Smooth muscle cell (in vitro differentiated cells): ENCODE measurements at regions not wholly inside any gene's neighbourhood (a gene's known extent, or its start where the extent isn't known, plus 50 kb on each side); places are given as distances from the start of the nearest gene placed in this dataset.

Experiments
- DNase-seq: peaks from one replicate; lab custom pipeline; 2025; ENCODE audit not compliant: unreplicated experiment; lab: John Stamatoyannopoulos, UW
- H2AFZ ChIP-seq: fragments of 200-600 bp; sonication (generic); 2 replicates; pipeline ENCODE4 v1.6.0; 2016; ENCODE audit warnings: antibody characterized with exemption, low read depth, mild to moderate bottlenecking
- H3F3A ChIP-seq: fragments of 200-600 bp; sonication (generic); 2 replicates; pipeline ENCODE4 v1.6.0; 2017; ENCODE audit warnings: antibody characterized with exemption, low read depth
- H3K27ac ChIP-seq: fragments of 200-600 bp; sonication (generic); 2 replicates; pipeline ENCODE4 v1.5.1; 2016; ENCODE audit warnings: low read depth, mild to moderate bottlenecking
- H3K27me3 ChIP-seq: fragments of 200-600 bp; sonication (generic); 2 replicates; pipeline ENCODE4 v1.6.1; 2016; ENCODE audit warnings: low read depth, mild to moderate bottlenecking
- H3K36me3 ChIP-seq: fragments of 200-600 bp; sonication (generic); 2 replicates; pipeline ENCODE4 v1.5.1; 2016; ENCODE audit warnings: low read depth
- H3K4me1 ChIP-seq: fragments of 200-600 bp; sonication (generic); 2 replicates; pipeline ENCODE4 v1.5.1; 2016; ENCODE audit warnings: low read depth
- H3K4me2 ChIP-seq: fragments of 200-600 bp; sonication (generic); 2 replicates; pipeline ENCODE4 v1.6.0; 2016; ENCODE audit warnings: mild to moderate bottlenecking
- H3K4me3 ChIP-seq: fragments of 200-600 bp; sonication (generic); 2 replicates; pipeline ENCODE4 v1.5.1; 2016; ENCODE audit warnings: mild to moderate bottlenecking
- H3K79me2 ChIP-seq: fragments of 200-600 bp; sonication (generic); 2 replicates; pipeline ENCODE4 v1.6.0; 2016; ENCODE audit warnings: low read depth, mild to moderate bottlenecking
- H3K9ac ChIP-seq: fragments of 200-600 bp; sonication (generic); 2 replicates; pipeline ENCODE4 v1.6.0; 2016; ENCODE audit warnings: low read depth
- H3K9me3 ChIP-seq: fragments of 200-600 bp; sonication (generic); replicated peaks from 2 replicates; pipeline ENCODE4 v1.5.1; 2016; ENCODE audit warnings: low read depth
- H4K20me1 ChIP-seq: fragments of 200-600 bp; sonication (generic); 2 replicates; pipeline ENCODE4 v1.6.0; 2016; ENCODE audit warnings: low read depth
- WGBS: methylation state at CpG from one replicate; pipeline ENCODE4 v1.1.7; 2016; ENCODE audit warnings: low lambda C conversion rate; 5-methylcytosine and 5-hydroxymethylcytosine counted together
- TF ChIP-seq, protein P1 (sequence below): fragments of 200-600 bp; sonication (generic); IDR thresholded peaks from 2 replicates; pipeline ENCODE4 v1.5.1; 2017; ENCODE audit warnings: borderline replicate concordance, mild to moderate bottlenecking, antibody characterized with exemption; ENCODE audit not compliant: insufficient read depth, poor library complexity, severe bottlenecking

DNA sequence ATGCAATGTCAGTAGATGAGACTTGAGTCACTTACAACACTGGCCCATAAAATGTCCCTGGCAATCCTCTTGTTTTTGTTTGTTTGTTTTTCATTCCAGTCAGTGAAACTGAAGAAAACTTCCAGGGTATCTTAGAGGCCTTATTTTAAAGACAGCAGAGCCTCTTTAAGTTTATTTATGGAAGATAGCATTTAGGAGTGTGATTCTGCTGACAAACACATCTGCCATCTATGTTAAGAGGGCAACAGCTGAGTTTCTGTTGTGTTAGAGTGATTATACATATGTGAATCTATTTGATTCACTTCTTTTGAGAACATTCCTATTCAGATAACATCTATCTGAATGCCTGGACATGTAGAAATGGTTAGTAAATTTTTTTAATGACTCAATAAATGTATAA lies 812.6 kb downstream of the TENT5A start:
- Histone ChIP-seq H2AFZ (peak overlapping the region; percentile 4), H3K79me2 (no peaks in the 10 kb centered on the region), H3K27ac (peak overlapping the region; percentile 3), H3K36me3 (no peaks in the 10 kb centered on the region), H3K4me2 (peak overlapping the region; percentile 16), H3K9ac (no peak overlapping the region), H3K27me3 (no peaks in the 10 kb centered on the region), H3K9me3 (peaks cover 5% of the 10 kb centered on the region), H3F3A (no peaks in the 10 kb centered on the region), H3K4me1 (no peaks in the 10 kb centered on the region), H3K4me3 (no peak overlapping the region), H4K20me1 (no peaks in the 10 kb centered on the region)
- TF ChIP-seq, protein P1, sequence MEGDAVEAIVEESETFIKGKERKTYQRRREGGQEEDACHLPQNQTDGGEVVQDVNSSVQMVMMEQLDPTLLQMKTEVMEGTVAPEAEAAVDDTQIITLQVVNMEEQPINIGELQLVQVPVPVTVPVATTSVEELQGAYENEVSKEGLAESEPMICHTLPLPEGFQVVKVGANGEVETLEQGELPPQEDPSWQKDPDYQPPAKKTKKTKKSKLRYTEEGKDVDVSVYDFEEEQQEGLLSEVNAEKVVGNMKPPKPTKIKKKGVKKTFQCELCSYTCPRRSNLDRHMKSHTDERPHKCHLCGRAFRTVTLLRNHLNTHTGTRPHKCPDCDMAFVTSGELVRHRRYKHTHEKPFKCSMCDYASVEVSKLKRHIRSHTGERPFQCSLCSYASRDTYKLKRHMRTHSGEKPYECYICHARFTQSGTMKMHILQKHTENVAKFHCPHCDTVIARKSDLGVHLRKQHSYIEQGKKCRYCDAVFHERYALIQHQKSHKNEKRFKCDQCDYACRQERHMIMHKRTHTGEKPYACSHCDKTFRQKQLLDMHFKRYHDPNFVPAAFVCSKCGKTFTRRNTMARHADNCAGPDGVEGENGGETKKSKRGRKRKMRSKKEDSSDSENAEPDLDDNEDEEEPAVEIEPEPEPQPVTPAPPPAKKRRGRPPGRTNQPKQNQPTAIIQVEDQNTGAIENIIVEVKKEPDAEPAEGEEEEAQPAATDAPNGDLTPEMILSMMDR = no peak
- no peak for DNase-seq

GRCh38 chr6:80939480-80939879 lies 813.0 kb downstream of the TENT5A start:
- TF ChIP-seq, protein P1 = no peak
- 41% methylated on average over 4 of the region's 4 CpGs for WGBS
- H3K4me2 ChIP-seq = peak overlapping the region; percentile 16

GRCh38 chr6:80938131-80938530 lies 814.4 kb downstream of the TENT5A start:
- no peak for DNase-seq
- no peak overlapping the region for H3K4me2 ChIP-seq
- WGBS = 91% methylated on average over 1 of the region's 1 CpG

More at GRCh38 chr6:80939480-80939879, 813.0 kb downstream of the TENT5A start:
- H3F3A ChIP-seq = no peaks in the 10 kb centered on the region
- H3K9ac ChIP-seq = no peak overlapping the region
- no peak overlapping the region for H3K4me3 ChIP-seq
- H3K9me3 ChIP-seq = peaks cover 5% of the 10 kb centered on the region
- no peaks in the 10 kb centered on the region for H3K27me3 ChIP-seq
- DNase-seq = no peak
- no peak overlapping the region for H3K27ac ChIP-seq
- H3K36me3 ChIP-seq = no peaks in the 10 kb centered on the region
- H2AFZ ChIP-seq = peak overlapping the region; percentile 4
- no peaks in the 10 kb centered on the region for H4K20me1 ChIP-seq
- H3K79me2 ChIP-seq = no peaks in the 10 kb centered on the region
- no peaks in the 10 kb centered on the region for H3K4me1 ChIP-seq

DNA sequence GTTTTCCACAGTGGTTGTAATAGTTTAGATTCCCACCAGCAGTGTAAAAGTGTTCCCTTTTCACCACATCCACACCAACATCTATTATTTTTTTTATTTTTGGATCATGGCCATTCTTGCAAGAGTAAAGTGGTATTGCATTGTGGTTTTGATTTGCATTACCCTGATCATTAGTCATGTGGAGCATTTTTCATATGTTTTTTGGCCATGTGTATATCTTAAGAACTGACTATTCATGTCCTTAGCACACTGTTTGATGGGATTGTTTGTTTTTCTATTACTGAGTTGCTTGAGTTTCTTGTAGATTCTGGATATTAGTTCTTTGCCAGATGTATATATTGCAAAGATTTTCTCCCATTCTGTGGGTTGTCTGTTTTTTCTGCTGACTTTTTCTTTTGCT lies 820.1 kb downstream of the TENT5A start:
- no peak for DNase-seq
- no peaks in the 10 kb centered on the region for H4K20me1 ChIP-seq
- no peaks in the 10 kb centered on the region for H3K27me3 ChIP-seq
- TF ChIP-seq, protein P1 = no peak
- H3K4me1 ChIP-seq = no peaks in the 10 kb centered on the region
- H2AFZ ChIP-seq = no peak overlapping the region
- no peak overlapping the region for H3K4me2 ChIP-seq
- H3F3A ChIP-seq = no peaks in the 10 kb centered on the region
- no peak overlapping the region for H3K9ac ChIP-seq
- no peaks in the 10 kb centered on the region for H3K36me3 ChIP-seq
- peaks cover 5% of the 10 kb centered on the region for H3K9me3 ChIP-seq
- H3K79me2 ChIP-seq = no peaks in the 10 kb centered on the region
- no peak overlapping the region for H3K27ac ChIP-seq
- H3K4me3 ChIP-seq = no peak overlapping the region

More at GRCh38 chr6:80938131-80938530, 814.4 kb downstream of the TENT5A start:
- Histone ChIP-seq H3K4me1 (no peaks in the 10 kb centered on the region), H4K20me1 (no peaks in the 10 kb centered on the region), H3K9me3 (peaks cover 5% of the 10 kb centered on the region), H3K4me3 (no peak overlapping the region), H3K27ac (no peak overlapping the region), H3K36me3 (no peaks in the 10 kb centered on the region), H3K79me2 (no peaks in the 10 kb centered on the region), H2AFZ (no peak overlapping the region), H3K9ac (no peak overlapping the region), H3F3A (no peaks in the 10 kb centered on the region), H3K27me3 (no peaks in the 10 kb centered on the region)
- TF ChIP-seq, protein P1 = no peak
